LNCAP (cell line): ENCODE measurements at regions not wholly inside any gene's neighbourhood (a gene's known extent, or its start where the extent isn't known, plus 50 kb on each side); places are given as distances from the start of the nearest gene placed in this dataset.

Source experiments
- TF ChIP-seq, protein P1 (sequence below): fragments of 450-650 bp; IDR thresholded peaks from 2 replicates; pipeline ENCODE4 v1.5.1; 2017; ENCODE audit warnings: mild to moderate bottlenecking

DNA sequence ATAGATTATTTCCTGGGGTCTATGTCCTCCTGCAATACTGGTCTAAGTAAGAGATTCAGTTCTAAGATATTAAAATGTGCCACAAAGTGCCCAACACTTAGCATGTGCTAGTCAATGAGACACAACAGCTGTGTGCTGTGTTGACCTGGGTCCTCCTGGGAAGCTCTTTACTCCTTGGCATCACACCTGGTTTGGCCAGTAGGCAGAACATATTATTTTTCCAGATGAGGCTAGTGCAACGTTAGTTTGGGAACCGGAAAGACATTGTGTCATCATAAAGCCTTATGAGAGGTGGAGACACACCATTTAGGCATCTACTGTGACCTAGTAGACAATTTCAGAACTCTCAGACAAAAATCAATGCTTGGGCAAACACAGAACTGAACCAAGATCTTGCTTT lies 197.8 kb downstream of the MID1IP1 start:
- TF ChIP-seq, protein P1, sequence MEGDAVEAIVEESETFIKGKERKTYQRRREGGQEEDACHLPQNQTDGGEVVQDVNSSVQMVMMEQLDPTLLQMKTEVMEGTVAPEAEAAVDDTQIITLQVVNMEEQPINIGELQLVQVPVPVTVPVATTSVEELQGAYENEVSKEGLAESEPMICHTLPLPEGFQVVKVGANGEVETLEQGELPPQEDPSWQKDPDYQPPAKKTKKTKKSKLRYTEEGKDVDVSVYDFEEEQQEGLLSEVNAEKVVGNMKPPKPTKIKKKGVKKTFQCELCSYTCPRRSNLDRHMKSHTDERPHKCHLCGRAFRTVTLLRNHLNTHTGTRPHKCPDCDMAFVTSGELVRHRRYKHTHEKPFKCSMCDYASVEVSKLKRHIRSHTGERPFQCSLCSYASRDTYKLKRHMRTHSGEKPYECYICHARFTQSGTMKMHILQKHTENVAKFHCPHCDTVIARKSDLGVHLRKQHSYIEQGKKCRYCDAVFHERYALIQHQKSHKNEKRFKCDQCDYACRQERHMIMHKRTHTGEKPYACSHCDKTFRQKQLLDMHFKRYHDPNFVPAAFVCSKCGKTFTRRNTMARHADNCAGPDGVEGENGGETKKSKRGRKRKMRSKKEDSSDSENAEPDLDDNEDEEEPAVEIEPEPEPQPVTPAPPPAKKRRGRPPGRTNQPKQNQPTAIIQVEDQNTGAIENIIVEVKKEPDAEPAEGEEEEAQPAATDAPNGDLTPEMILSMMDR: no peak

DNA sequence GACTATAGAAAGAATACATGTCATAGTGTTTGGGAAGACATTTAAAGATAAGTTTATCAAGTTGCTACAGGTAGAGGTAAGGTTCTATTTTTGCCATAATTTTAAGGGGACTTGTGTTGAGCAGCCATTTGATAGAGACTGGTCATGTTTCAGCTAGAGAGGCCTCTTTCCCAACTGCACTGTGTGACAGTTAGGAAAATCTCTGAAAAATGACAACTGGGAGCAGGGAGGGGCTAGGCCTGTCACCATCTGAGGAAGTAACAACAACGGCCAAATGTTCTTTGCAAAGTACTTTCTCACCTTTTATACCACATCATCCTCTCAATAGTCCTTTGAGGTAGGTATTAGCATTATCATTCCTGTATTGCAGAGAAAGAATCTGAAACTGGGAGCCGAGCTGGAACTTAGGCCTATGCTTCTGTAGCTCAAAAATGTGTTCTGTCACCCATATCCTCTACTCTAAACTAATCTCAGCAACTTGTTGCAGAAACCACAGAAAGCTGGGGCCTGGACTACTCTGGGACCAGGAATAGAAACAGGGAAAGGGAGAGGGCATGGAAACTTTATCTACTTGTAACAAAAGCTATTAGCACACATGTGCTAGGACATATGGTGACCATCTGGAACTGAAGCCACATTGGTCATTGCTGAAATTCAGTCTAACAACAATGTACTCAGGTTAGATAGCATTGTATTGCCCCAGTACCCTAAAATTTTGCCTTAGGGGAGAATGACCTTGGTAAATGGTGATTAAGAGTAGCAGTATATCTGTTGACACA lies 198.9 kb downstream of the MID1IP1 start:
- TF ChIP-seq, protein P1: no peak

DNA sequence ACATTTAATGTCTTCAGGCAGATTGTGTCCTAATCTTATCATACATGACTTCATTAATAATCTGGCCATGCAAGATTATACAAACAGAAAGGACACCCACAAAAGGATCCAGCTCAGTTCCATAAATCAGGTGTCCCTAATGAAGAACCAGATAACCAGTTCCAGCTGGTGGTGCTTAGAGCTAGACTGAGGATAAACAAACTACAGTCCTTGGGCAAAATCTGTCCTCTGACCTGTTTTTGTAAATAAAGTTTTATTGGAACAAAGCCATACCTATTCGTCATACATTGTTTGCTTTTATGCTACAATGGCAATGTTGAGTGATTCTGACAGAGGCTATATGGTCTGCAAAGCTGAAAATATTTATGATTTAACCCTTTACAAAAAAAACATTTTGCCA lies 199.5 kb downstream of the MID1IP1 start:
- TF ChIP-seq, protein P1: no peak

DNA sequence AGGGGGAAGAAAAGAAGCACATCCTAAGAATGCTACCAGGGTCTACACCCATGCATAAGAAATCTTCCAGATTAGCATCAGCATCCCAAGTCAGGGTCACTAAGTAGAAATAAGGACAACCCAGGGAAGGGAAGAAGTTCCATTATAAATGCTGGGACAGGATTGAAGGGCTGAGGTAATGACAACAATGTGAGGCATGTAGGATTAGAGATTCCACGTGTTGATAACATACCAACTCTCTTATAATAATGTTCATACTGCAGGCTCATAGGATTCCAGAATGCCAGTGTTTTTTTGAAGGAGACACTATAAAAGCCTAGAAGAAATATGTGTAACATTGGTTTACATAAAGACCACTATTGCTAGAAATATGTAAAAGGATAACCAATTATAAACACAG lies 201.2 kb downstream of the MID1IP1 start:
- TF ChIP-seq, protein P1: no peak

DNA sequence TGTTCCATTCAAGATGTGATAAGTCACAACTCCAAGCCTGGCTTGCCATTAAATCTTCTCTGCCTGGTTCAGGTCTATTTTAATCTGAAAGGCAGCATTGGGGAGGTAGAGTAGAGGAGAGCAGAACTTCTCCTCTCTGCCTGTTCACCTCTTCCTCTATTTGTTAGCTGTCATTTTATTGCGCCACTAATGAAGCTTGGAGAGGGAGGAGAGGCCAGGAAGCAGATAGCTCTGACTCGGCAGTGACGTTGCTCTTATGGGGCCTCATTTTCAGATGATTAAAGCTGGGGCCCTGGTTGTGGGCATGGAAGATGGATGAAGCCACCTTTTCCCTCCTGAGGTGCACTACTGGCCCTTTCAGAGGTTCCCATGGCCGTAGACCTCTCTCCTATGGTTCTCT lies 207.3 kb downstream of the MID1IP1 start:
- TF ChIP-seq, protein P1: no peak

DNA sequence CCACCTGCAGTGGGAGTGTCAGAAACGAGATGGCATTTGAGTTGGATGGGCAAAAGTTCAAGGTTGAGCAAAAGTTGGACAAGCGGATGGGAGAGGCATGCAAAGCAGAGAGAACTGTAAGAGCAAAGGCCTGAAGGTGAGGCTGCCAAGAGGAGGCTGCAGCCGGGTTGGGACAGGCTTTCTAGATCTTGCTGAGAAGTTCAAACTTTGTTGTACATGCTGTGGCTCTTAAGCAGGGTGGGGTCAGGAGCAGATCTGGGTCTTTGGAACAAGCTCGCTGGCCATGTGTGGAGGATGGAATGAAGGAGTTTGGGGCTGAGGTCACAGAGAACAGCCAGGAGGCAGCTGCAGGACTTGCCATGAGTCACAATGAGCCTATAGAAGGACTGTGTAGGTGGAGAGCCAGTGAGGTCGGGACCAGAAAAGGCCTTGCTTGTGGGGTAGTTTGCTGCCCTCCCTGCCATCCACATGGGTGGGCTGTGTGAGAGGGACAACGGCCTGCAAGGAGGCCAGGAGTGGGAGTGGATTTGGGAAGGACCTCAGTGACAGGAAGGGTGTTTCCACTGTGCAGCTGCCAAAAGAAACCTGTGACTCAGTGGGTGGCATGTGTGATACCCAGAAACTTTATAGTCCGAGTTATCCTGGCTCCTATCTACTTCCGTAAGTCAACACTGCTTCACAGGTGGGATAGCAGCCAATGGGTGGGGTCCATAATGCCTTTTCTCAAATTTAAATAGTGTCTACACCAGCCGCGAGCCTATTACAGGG lies 210.4 kb downstream of the MID1IP1 start:
- TF ChIP-seq, protein P1: no peak

DNA sequence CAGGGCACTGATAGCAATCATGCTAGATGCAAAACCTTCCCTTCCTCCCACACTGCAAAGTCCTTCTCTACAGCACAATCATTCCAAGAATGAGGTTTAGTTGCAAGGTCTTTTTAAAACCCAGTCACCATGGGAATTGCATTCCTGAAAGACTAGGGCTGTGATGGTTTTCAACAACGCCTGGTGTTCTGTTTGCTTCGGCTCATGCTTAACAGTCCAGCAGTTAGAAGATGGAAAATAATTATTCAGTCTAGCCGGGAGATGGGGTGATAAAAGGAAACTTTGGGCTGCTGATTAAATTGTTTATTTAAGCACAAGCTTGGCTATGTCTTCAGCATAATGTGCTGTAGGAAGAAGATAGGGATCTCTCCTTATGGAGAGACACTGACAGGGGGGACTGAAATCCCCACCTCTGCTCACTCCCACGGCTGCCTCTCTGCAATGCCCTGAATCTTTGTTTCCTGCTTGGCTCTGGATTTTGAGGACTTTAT lies 211.4 kb downstream of the MID1IP1 start:
- TF ChIP-seq, protein P1: no peak
